Caco-2 (cell line): ENCODE measurements at regions not wholly inside any gene's neighbourhood (a gene's known extent, or its start where the extent isn't known, plus 50 kb on each side); places are given as distances from the start of the nearest gene placed in this dataset.

ENCODE experiments used
- BruUV-seq: library from RNA; stranded (reverse); fragments of 400-500 nt; replicated peaks from 2 replicates; lab custom pipeline; 2021; lab: Mats Ljungman, UMichigan
- CTCF ChIA-PET: fragments of 300-600 bp; sonication (Branson Sonifier 250); formaldehyde crosslinking; loops from one replicate; lab custom pipeline; 2022; ENCODE audit warnings: antibody characterized with exemption; lab: Charles Lee
- POLR2A ChIA-PET: fragments of 300-600 bp; sonication (Branson Sonifier 250); formaldehyde crosslinking; loops from one replicate; lab custom pipeline; 2022; ENCODE audit warnings: antibody characterized with exemption; lab: Charles Lee
- DNase-seq, 2 experiments: peaks; one replicate each; pipeline versions ENCODE4 v3.0.0 to v3.0.0-alpha.2; 2020 to 2022
- H3K27me3 ChIP-seq: replicated peaks from 2 replicates; pipeline ENCODE4 v1.6.0; 2011; ENCODE audit warnings: low read length; ENCODE audit not compliant: control insufficient read depth, insufficient read depth
- H3K36me3 ChIP-seq: 2 replicates; pipeline ENCODE4 v1.5.1; 2011; ENCODE audit warnings: low read length; ENCODE audit not compliant: control insufficient read depth, insufficient read depth
- H3K4me1 ChIP-seq: fragments of 250-450 bp; sonication (Bioruptor Pico); 2 replicates; pipeline ENCODE4 v1.5.1; 2020; ENCODE audit warnings: mild to moderate bottlenecking
- H3K4me3 ChIP-seq: 2 replicates; pipeline ENCODE4 v1.5.1; 2011; ENCODE audit warnings: low read depth, mild to moderate bottlenecking, control low read depth, low read length
- H3K9me3 ChIP-seq: fragments of 250-450 bp; sonication (Bioruptor Pico); 2 replicates; pipeline ENCODE4 v1.5.1; 2020; ENCODE audit warnings: mild to moderate bottlenecking, moderate library complexity
- H3K27ac Mint-ChIP-seq: one replicate; pipeline ENCODE4 v1.8.0; 2022; ENCODE audit warnings: mixed read lengths; ENCODE audit not compliant: unreplicated experiment
- H3K27me3 Mint-ChIP-seq: one replicate; pipeline ENCODE4 v1.8.0; 2022; ENCODE audit warnings: mixed read lengths; ENCODE audit not compliant: insufficient read depth, unreplicated experiment
- H3K36me3 Mint-ChIP-seq: one replicate; pipeline ENCODE4 v1.8.0; 2022; ENCODE audit warnings: mild to moderate bottlenecking, mixed read lengths; ENCODE audit not compliant: insufficient read depth, unreplicated experiment
- H3K4me1 Mint-ChIP-seq: one replicate; pipeline ENCODE4 v1.8.0; 2022; ENCODE audit warnings: low read depth, mixed read lengths; ENCODE audit not compliant: unreplicated experiment
- H3K4me3 Mint-ChIP-seq: one replicate; pipeline ENCODE4 v1.8.0; 2022; ENCODE audit warnings: mild to moderate bottlenecking, moderate library complexity, mixed read lengths; ENCODE audit not compliant: unreplicated experiment
- H3K9me3 Mint-ChIP-seq: one replicate; pipeline ENCODE4 v1.8.0; 2022; ENCODE audit warnings: mixed read lengths; ENCODE audit not compliant: unreplicated experiment
- CTCF ChIP-seq, 2 experiments: fragments of 200-600 bp in 1 of 2; IDR thresholded peaks; 1 replicate in 1 of 2; 2 replicates in 1 of 2; pipeline versions ENCODE4 v1.5.1 to v1.8.0; 2011 to 2022; ENCODE audit warnings: antibody characterized with exemption in 1 of 2, control low read depth in 1 of 2, inconsistent platforms in 1 of 2, low read depth in 1 of 2, low read length in 1 of 2, mild to moderate bottlenecking in 1 of 2, moderate library complexity in 1 of 2; ENCODE audit not compliant: insufficient read depth in 1 of 2, severe bottlenecking in 1 of 2, unreplicated experiment in 1 of 2
- intact Hi-C: fragments of 100-400 bp; cut with micrococcal nuclease; formaldehyde crosslinking; loops from one replicate; pipeline ENCODE4 v1.10.0; 2022; ENCODE audit not compliant: unreplicated experiment

GRCh38 chr3:59318881-59319280, 269.1 kb upstream of the CFAP20DC start:
- ChIA-PET POLR2A (no interaction called here), CTCF (no interaction called here)
- intact Hi-C loops, result no loop called here

DNA sequence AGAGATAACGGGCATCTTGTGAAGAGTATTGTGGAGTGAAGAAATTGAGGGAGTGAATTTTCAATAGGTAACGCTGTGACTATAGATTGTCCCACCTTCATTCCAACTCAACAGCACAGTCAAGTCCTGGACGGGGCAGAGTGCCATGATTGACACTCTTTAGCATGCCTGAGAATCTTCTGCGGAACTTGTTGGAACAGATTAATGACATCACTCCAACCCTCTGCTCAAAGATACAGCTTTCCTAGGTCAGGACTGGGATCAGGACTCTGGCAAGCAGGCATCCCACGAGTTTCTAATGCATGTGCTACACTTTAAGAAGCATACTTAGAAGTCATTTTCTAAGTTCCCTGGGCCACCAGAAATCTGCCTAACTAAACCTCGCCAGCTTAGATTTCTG, 267.6 kb upstream of the CFAP20DC start:
- H3K27me3 ChIP-seq, result no peaks in the 10 kb centered on the region
- H3K27me3 Mint-ChIP-seq, result peaks cover 3% of the 10 kb centered on the region
- CTCF ChIA-PET, result no interaction called here
- peaks cover 7% of the 10 kb centered on the region for H3K9me3 Mint-ChIP-seq
- no TSS peak for BruUV-seq
- no peaks in the 10 kb centered on the region for H3K9me3 ChIP-seq
- intact Hi-C loops, result no loop called here
- no peak overlapping the region for H3K4me3 Mint-ChIP-seq
- peaks cover 9% of the 10 kb centered on the region for H3K4me1 ChIP-seq
- H3K36me3 Mint-ChIP-seq, result no peaks in the 10 kb centered on the region
- H3K4me3 ChIP-seq, result no peak overlapping the region
- peaks cover 14% of the 10 kb centered on the region for H3K4me1 Mint-ChIP-seq
- POLR2A ChIA-PET, result no interaction called here
- no peak for DNase-seq
- H3K36me3 ChIP-seq, result no peaks in the 10 kb centered on the region
- no peak for TF ChIP-seq CTCF (IDR thresholded peaks at IDR 0.05; ENCODE audit: insufficient read depth in 1 of 2, low read depth in 1 of 2, low read length in 1 of 2, severe bottlenecking in 1 of 2, unreplicated experiment in 1 of 2)
- H3K27ac Mint-ChIP-seq, result no peak overlapping the region

More at GRCh38 chr3:59318881-59319280, 269.1 kb upstream of the CFAP20DC start:
- Mint-ChIP-seq H3K27ac (no peak overlapping the region), H3K4me3 (no peak overlapping the region), H3K27me3 (peaks cover 3% of the 10 kb centered on the region), H3K36me3 (no peaks in the 10 kb centered on the region), H3K9me3 (peaks cover 7% of the 10 kb centered on the region), H3K4me1 (peaks cover 14% of the 10 kb centered on the region)
- TF ChIP-seq CTCF (IDR thresholded peaks at IDR 0.05; ENCODE audit: insufficient read depth in 1 of 2, low read depth in 1 of 2, low read length in 1 of 2, severe bottlenecking in 1 of 2, unreplicated experiment in 1 of 2), result no peak
- peaks cover 9% of the 10 kb centered on the region for H3K4me1 ChIP-seq
- 0 out of 2 replicates have a peak, but pooled peaks cover 1% of the 10 kb centered on the region for H3K27me3 ChIP-seq
- no peak overlapping the region for H3K4me3 ChIP-seq
- H3K9me3 ChIP-seq, result no peaks in the 10 kb centered on the region
- DNase-seq, result no peak
- no TSS peak for BruUV-seq
- no peaks in the 10 kb centered on the region for H3K36me3 ChIP-seq

GRCh38 chr3:59316688-59317275, 267.0 kb upstream of the CFAP20DC start:
- H3K9me3 Mint-ChIP-seq, result peaks cover 7% of the 10 kb centered on the region
- no TSS peak for BruUV-seq
- Histone ChIP-seq H3K36me3 (no peaks in the 10 kb centered on the region), H3K4me3 (no peak overlapping the region), H3K9me3 (no peaks in the 10 kb centered on the region), H3K4me1 (peaks cover 9% of the 10 kb centered on the region), H3K27me3 (no peaks in the 10 kb centered on the region)
- no peak overlapping the region for H3K4me3 Mint-ChIP-seq
- no peak for TF ChIP-seq CTCF (IDR thresholded peaks at IDR 0.05; ENCODE audit: insufficient read depth in 1 of 2, low read depth in 1 of 2, low read length in 1 of 2, severe bottlenecking in 1 of 2, unreplicated experiment in 1 of 2)
- H3K4me1 Mint-ChIP-seq, result peaks cover 14% of the 10 kb centered on the region
- H3K36me3 Mint-ChIP-seq, result no peaks in the 10 kb centered on the region
- no peak overlapping the region for H3K27ac Mint-ChIP-seq
- H3K27me3 Mint-ChIP-seq, result peaks cover 3% of the 10 kb centered on the region
- DNase-seq, result no peak
- intact Hi-C loops, result no loop called here
- CTCF ChIA-PET, result no interaction called here
- POLR2A ChIA-PET, result no interaction called here
